NCI-H82 treated with DMSO at 0.1 percent for 48 hours (cell line): ENCODE measurements at regions not wholly inside any gene's neighbourhood (a gene's known extent, or its start where the extent isn't known, plus 50 kb on each side); places are given as distances from the start of the nearest gene placed in this dataset.
A peak's percentile ranks its signal among the peaks of the same experiment; 100 is the strongest.
"Not testable (repeated sequence)": the region's sequence is repeated elsewhere in the genome, so short reads cannot be mapped to it uniquely, and the experiment has no call there.

Experiments used
- DNase-seq: peaks from one replicate; lab custom pipeline; 2025; ENCODE audit not compliant: unreplicated experiment; lab: John Stamatoyannopoulos, UW

DNA sequence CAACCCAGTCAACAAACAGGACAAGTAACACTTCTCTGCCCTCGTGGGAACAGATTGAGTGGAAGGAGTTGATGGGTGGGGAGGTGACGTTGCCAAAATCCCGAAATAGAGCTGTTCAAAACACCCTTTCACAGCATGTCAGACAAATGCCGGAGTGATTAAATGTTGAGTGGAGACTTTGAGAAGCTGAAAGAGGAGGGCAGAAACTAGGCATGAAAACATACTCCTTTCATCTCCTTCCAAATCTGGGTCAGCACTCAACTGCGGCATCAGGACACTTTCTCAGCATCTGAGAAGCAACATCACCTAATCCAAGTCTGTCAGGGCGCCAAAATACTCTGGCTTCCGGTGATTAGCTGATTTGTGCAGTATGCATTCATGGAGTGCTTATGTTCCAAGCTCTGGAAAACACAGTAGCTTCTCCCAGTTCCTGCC is 51.5 kb upstream of the MRI1 start:
- peak; percentile 16 for DNase-seq

DNA sequence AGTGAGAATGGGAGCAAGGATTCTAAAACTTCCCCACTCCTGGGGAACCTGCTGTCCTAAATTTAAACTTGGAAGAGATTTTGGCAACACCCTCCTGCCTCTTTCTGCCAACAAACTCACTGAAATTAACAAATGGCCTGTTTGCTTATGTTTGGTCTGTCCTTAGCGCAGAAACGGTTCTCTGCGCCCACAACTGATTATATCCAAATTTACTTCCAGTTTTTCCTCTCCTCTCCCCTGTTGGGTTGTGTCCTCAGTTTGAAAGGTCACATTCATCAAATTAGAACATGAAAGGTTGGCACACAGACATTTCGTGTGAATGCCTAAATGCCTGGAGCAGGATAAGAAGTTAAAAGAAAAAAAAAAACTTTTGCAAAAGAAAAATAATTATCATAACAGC is 56.4 kb upstream of the MRI1 start:
- no peak for DNase-seq

- no peak for DNase-seq
Measured at GRCh38 chr19:13705928-13706447, 58.3 kb upstream of the MRI1 start.

DNA sequence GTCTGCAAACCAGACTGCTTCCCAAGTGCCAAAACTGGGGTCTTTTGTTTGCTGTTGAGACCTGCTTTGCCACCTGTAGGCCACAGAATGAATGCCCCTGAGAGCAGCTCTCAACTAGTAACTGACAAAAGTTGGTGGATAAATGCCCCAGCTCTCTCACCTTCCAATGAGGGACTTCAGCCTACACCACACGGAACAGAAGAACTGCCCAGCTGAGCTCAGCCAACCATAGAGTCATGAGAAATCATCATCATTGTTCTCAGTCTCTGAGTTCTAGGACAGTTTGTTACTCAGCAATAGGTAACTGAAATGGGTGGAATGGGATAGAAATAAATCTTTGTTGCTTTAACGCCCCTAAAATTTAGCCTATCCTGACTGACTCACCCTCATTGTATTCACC is 59.1 kb upstream of the MRI1 start:
- no peak for DNase-seq

- no peak for DNase-seq
Measured at GRCh38 chr19:13701624-13702023, 62.7 kb upstream of the MRI1 start.

DNA sequence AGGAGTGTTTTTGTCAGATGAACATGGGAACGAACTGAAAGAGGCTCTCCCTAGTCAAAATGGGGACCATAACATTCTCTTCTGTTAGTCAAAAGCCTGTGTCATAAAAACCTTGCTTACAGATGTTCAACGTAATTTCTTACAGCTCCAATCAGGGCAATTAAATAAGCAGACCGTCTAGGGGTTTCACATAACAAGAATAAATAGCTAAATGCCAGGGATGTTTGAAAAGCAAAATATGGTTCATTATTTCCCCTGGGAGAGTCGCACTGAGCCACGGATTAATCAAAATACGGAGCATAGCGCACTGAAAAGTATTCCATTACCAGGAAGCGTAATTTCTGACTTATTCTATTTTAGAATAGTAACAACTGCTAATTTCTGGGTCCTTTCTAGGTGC is 63.7 kb upstream of the MRI1 start:
- no peak for DNase-seq

GRCh38 chr19:13699786-13700185 is 64.5 kb upstream of the MRI1 start:
- no peak for DNase-seq

GRCh38 chr19:13696839-13697238 is 67.5 kb upstream of the MRI1 start:
- DNase-seq: no peak

DNA sequence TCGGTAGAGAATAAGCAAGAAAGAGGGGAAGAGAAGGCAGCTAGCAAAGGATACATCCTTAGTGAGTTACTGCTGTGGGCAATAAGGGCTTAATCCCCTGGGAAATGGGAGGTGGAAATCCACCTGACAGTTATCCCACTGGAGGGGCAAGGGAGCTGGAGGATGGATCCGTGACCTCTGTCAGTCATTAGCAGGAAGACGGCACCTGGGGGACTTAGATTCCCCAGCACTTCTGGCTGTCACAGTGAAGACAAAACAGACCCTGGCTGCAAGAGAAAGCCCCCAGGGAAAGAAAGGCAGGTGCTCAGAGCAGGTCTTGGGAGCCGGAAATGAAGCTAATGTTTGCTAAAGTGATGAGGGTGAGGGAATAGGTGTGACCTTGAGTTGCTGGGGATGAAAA is 70.4 kb upstream of the MRI1 start:
- DNase-seq: no peak

DNA sequence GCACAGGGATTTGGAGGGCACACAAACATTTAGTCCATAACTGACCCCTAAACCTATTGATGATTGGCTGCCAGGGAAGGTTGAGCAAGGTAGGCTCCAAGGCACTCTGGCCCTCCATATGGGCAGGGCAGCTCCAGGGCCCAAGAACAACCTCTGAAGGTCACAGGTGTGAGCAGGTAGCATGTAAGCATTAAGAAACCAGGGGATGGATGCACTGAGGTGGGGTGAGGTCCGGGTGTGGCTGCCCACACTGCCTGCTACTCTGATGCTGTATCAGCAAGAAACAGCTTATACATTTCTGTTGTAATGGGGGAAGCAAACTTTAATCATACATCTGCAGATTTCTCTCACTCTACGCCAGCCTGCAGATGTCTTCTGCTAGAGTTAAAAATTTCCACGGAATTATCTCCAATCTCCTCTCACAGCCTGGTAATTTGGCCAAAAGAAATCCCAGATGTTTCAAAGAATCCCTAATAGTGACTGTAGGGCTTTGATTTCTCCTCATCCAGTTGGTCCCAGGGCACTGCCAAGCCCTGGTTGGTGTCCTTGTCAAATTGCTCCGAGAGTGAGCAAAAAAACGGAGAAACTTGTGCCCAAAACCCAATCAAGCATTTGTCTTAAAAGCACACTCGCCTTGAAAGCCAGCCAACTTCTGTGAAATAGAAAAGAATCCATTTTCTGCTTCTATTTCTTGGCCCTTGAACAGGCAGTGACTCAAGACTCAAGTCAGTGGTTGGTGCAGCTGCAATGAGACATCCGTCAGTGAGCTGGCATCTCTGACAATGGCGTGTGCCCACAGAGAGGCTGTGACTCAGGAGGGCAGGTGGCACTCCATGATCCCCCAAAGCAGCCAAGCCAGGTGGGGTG is 72.5 kb upstream of the MRI1 start:
- no peak for DNase-seq

GRCh38 chr19:13689085-13689484 is 75.2 kb upstream of the MRI1 start:
- DNase-seq: peak; percentile 69

- DNase-seq: no peak
Measured at GRCh38 chr19:13684021-13684420, 80.3 kb upstream of the MRI1 start.

DNA sequence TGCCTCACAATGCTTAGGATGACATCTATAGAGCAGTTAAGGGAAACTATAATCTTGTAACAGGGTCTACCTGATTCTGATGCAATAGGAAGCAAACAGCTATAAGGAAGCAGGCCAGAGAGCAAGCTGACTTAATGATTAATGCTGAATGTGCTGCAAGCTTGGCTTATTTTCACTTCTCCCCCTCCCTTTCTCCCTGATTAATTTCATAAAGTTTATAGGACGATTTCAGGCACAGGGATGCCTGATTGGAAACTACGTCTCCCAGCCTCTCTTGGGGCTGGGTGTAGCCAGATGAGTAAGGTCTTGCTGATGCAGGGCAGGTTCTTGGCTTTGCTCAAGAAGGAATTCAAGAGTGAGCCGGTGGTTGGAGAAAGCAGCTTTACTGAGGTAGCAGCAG is 82.8 kb upstream of the MRI1 start:
- no peak for DNase-seq

- DNase-seq: not testable (repeated sequence)
Measured at GRCh38 chr19:13680708-13681360, 83.5 kb upstream of the MRI1 start.

GRCh38 chr19:13676967-13677366 is 87.4 kb upstream of the MRI1 start:
- not testable (repeated sequence) for DNase-seq

GRCh38 chr19:13672480-13673175 is 91.7 kb upstream of the MRI1 start:
- DNase-seq: not testable (repeated sequence)

DNA sequence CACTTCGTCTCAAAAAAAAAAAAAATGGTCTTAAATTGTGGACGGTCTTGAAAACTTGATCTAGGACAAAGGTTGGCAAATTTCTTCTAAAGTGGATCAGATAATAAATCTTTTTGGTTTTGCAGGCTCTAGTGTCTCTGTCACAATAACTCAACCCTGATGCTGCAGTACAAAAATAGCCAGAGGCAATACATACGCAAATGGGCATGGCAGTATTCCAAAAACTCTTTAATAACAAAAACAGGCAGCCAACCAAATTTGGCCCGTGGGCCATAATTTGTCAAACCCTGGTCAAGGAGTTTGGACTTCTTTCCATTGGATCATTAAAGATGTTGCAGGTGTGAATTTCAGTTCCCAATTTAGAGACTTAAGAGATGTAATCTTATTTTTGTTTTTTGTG is 93.5 kb upstream of the MRI1 start:
- DNase-seq: no peak

DNA sequence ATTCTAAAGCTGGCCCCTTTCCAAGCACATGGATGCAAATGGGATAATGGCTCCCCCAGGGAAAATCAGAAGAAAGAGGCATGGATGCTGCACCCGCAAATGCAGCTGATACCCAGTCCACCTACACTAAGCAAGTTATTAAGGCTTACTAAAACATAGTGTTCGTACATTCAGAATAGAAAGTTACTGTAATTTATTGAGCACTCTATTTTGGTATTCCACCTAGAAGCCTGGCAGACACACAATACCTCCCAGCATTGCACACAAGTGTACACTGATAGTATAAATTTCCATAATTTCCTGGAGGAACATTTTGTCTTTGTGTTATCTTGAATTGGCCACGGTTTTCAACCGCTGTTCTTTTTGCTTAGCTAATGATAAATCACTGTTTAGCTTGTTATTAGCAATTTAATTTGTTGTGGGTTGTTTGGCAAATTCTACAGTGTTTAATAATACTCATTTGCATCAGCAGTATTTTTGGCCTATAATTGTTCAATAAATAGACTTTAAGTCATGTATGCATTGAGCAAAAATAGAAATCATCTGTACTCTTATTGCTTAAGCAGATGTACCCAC is 94.5 kb upstream of the MRI1 start:
- DNase-seq: no peak

DNA sequence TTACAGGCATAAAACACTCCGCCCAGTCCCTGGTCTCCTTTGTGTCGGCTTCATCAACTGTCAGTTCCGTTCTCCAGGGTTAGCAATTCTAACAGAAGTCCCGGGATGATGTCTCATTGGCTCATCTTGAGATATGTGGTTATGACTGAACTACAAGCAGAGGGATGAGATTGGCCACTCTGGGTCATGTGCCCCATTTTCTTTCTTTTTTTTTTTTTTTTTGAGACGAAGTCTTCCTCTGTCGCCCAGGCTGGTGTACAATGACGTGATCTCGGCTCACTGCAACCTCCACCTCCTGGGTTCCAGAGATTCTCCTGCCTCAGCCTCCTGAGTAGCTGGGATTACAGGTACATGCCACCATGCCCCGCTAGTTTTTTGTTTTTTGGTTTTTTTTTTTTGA is 95.4 kb upstream of the MRI1 start:
- DNase-seq: no peak

DNA sequence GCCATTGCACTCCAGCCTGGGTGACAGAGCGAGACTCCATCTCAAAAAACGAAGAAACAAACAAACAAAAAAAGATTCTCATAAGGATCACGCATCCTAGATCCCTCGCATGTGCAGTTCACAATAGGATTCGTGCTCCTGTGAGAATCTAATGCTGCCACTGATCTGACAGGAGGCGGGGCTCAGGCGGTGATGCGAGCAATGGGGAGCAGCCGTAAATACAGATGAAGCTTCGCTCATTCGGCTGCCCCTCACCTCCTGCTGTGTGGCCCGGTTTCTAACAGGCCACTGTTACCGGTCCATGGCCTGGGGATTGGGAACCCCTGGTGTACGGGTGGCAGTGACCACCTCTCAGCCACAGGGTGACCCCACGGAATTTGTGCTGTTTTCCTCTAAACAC is 98.2 kb upstream of the MRI1 start:
- no peak for DNase-seq

DNA sequence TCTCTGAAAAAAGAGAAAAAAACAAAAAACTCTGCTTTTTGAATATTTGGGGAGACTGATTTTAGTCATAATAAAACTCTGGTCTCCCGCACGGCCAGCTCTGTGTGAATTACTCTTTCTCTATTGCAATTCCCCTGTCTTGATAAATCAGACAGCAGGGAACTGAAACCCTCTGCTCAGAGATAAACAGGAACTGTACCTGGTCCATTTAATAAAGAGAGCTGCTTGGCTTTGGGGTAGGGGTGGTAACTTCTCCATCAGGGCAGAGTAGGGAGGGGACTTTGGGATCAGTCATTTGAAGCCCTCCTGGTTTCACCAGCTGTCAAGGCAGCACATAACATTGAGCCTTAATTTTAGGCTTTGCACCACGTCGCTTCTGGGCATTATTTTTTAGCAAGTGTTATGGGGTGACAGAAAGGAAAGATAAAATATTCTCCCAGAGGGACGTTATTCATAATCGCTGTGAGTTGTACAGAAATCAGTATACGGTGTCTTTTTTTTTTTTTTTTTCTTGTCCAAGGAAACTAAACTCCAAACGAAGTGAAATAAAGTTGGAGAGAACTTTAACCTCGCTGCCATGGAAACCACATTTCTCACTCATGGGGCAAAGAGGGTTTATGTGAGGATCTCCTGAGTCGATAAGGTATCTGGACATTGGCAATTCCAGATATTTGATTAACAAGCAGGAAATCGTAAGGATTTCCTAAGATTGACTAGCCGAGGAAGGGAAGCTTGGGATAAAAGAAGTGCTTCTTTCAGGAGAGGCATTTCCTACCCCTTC is 99.0 kb upstream of the MRI1 start:
- DNase-seq: no peak
